Astrocyte (in vitro differentiated cells and primary cell): ENCODE measurements at regions not wholly inside any gene's neighbourhood (a gene's known extent, or its start where the extent isn't known, plus 50 kb on each side); places are given as distances from the start of the nearest gene placed in this dataset.

Experiments
- CTCF ChIP-seq: IDR thresholded peaks from 2 replicates; pipeline ENCODE4 v1.5.1; 2011; ENCODE audit warnings: low read depth, mild to moderate bottlenecking, inconsistent platforms, low read length, moderate library complexity; ENCODE audit not compliant: insufficient read depth
- EZH2 ChIP-seq: IDR thresholded peaks from 2 replicates; pipeline ENCODE4 v1.6.1; 2012; ENCODE audit warnings: mild to moderate bottlenecking, low read length, inconsistent platforms; ENCODE audit not compliant: insufficient read depth

- TF ChIP-seq EZH2: no peak
- no peak for TF ChIP-seq CTCF
These were observed 260.2 kb upstream of the PEX5L start for GRCh38 chr3:180296971-180297370.
